ENCODE measurements at regions not wholly inside any gene's neighbourhood (a gene's known extent, or its start where the extent isn't known, plus 50 kb on each side); places are given as distances from the start of the nearest gene placed in this dataset.

DNA sequence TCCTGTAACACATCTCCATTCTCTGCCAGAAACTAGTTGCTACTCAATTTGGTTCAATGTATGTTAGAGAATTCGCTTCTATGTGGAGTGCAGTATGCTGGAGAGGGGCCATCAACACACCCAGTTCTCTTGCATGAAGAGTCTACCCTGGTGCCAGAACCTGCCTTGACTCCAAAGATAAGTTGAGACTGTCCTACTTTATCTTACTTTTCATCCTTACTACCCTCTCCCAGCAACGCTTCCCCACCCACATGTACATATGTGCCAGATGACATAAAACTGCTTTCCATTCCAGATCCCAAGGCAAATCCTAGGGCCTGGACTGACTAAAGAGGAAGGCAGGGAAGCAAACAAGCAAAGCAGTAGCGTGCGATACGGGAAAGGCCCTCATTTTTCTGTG is 442.6 kb upstream of the THRB start:
- no peak for FAIRE-seq
- WGBS (ENCODE audit: insufficient coverage, insufficient replicate concordance, low lambda C conversion rate, missing lambda C conversion rate), result 26% methylated on average over 5 of the region's 5 CpGs
- SMC1A ChIA-PET (ENCODE audit: uncharacterized antibody, unreplicated experiment), result no interaction called here
- in situ Hi-C loops (cut with MboI), result no loop called here
- DNase-seq (ENCODE audit: low read depth, low spot score), result no peak
- no peaks in the 10 kb centered on the region for H3K27me3 ChIP-seq (replicated peaks in 1 of 2; ENCODE audit: control insufficient read depth in 2 of 2, insufficient read depth in 2 of 2, low read length in 1 of 2)
- no peak overlapping the region for H3K4me2 ChIP-seq (ENCODE audit: control insufficient read depth, insufficient read depth)
- BruUV-seq (replicated peaks), result no TSS peak
- no peak for ATAC-seq
- POLR2A ChIA-PET, result no interaction called here
- H3K36me3 ChIP-seq (ENCODE audit: control insufficient read depth in 2 of 2, insufficient read depth in 2 of 2, low read length in 1 of 2), result no peaks in the 10 kb centered on the region
- CTCF ChIA-PET, result no interaction called here
- no peak overlapping the region for H3K9ac ChIP-seq (ENCODE audit: control insufficient read depth, insufficient read depth, low read length)
- no peaks in the 10 kb centered on the region for H3K9me3 ChIP-seq (replicated peaks; ENCODE audit: control insufficient read depth, insufficient read depth, low read length)
- no peak overlapping the region for H2AFZ ChIP-seq (ENCODE audit: control insufficient read depth, low read depth, low read length)
- H3K27ac ChIP-seq (ENCODE audit: control insufficient read depth, insufficient read depth), result no peak overlapping the region
- H3K4me1 ChIP-seq (ENCODE audit: control insufficient read depth, insufficient read depth, low read length), result no peaks in the 10 kb centered on the region
- no peaks in the 10 kb centered on the region for H4K20me1 ChIP-seq (ENCODE audit: control insufficient read depth, insufficient read depth)
- RAD21 ChIA-PET (ENCODE audit: unreplicated experiment), result no interaction called here
- H3K79me2 ChIP-seq (ENCODE audit: control insufficient read depth, insufficient read depth, low read length), result no peaks in the 10 kb centered on the region
- intact Hi-C loops (cut with micrococcal nuclease; ENCODE audit: unreplicated experiment), result no loop called here
- no peak overlapping the region for H3K4me3 ChIP-seq
- TF ChIP-seq MXI1 (IDR thresholded peaks at IDR 0.05; ENCODE audit: low read depth, low read length) (no peak), CEBPZ (IDR thresholded peaks at IDR 0.05; ENCODE audit: low read depth, low read length) (no peak), RUNX3 (IDR thresholded peaks at IDR 0.05; ENCODE audit: low read length) (no peak), KDM1A (IDR thresholded peaks at IDR 0.05; ENCODE audit: borderline replicate concordance) (no peak), POU2F2 (IDR thresholded peaks at IDR 0.05; ENCODE audit: borderline replicate concordance, low read depth, low read length) (no peak), RB1 (IDR thresholded peaks at IDR 0.05; ENCODE audit: borderline replicate concordance) (no peak), TAF1 (IDR thresholded peaks at IDR 0.05; ENCODE audit: borderline replicate concordance, low read depth, low read length) (no peak), MEF2A (IDR thresholded peaks at IDR 0.05; ENCODE audit: insufficient read depth, low read depth, low read length) (no peak), REST (IDR thresholded peaks at IDR 0.05; ENCODE audit: low read depth, low read length) (no peak)
- TF ChIP-seq, protein P1, sequence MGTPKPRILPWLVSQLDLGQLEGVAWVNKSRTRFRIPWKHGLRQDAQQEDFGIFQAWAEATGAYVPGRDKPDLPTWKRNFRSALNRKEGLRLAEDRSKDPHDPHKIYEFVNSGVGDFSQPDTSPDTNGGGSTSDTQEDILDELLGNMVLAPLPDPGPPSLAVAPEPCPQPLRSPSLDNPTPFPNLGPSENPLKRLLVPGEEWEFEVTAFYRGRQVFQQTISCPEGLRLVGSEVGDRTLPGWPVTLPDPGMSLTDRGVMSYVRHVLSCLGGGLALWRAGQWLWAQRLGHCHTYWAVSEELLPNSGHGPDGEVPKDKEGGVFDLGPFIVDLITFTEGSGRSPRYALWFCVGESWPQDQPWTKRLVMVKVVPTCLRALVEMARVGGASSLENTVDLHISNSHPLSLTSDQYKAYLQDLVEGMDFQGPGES (IDR thresholded peaks at IDR 0.05), result no peak
- TF ChIP-seq, protein P2, sequence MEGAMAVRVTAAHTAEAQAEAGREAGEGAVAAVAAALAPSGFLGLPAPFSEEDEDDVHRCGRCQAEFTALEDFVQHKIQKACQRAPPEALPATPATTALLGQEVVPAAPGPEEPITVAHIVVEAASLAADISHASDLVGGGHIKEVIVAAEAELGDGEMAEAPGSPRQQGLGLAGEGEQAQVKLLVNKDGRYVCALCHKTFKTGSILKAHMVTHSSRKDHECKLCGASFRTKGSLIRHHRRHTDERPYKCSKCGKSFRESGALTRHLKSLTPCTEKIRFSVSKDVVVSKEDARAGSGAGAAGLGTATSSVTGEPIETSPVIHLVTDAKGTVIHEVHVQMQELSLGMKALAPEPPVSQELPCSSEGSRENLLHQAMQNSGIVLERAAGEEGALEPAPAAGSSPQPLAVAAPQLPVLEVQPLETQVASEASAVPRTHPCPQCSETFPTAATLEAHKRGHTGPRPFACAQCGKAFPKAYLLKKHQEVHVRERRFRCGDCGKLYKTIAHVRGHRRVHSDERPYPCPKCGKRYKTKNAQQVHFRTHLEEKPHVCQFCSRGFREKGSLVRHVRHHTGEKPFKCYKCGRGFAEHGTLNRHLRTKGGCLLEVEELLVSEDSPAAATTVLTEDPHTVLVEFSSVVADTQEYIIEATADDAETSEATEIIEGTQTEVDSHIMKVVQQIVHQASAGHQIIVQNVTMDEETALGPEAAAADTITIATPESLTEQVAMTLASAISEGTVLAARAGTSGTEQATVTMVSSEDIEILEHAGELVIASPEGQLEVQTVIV (IDR thresholded peaks at IDR 0.05; ENCODE audit: borderline replicate concordance, partially characterized antibody), result no peak
- TF ChIP-seq, protein P3, sequence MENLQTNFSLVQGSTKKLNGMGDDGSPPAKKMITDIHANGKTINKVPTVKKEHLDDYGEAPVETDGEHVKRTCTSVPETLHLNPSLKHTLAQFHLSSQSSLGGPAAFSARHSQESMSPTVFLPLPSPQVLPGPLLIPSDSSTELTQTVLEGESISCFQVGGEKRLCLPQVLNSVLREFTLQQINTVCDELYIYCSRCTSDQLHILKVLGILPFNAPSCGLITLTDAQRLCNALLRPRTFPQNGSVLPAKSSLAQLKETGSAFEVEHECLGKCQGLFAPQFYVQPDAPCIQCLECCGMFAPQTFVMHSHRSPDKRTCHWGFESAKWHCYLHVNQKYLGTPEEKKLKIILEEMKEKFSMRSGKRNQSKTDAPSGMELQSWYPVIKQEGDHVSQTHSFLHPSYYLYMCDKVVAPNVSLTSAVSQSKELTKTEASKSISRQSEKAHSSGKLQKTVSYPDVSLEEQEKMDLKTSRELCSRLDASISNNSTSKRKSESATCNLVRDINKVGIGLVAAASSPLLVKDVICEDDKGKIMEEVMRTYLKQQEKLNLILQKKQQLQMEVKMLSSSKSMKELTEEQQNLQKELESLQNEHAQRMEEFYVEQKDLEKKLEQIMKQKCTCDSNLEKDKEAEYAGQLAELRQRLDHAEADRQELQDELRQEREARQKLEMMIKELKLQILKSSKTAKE (IDR thresholded peaks at IDR 0.05; ENCODE audit: low read depth, poor library complexity, severe bottlenecking), result no peak

Measured in GM12878 (cell line).